ENCODE measurements at regions not wholly inside any gene's neighbourhood (a gene's known extent, or its start where the extent isn't known, plus 50 kb on each side); places are given as distances from the start of the nearest gene placed in this dataset.

GRCh38 chr1:105664495-105664894 lies 1392.0 kb upstream of the PRMT6 start:
- DNase-seq = no peak

- no peak for DNase-seq
These were observed 1378.1 kb upstream of the PRMT6 start for GRCh38 chr1:105678334-105678733.

GRCh38 chr1:105684714-105685113 lies 1371.8 kb upstream of the PRMT6 start:
- DNase-seq = no peak

GRCh38 chr1:105686026-105686425 lies 1370.4 kb upstream of the PRMT6 start:
- DNase-seq = no peak

- DNase-seq = no peak
These were observed 1369.4 kb upstream of the PRMT6 start for GRCh38 chr1:105686874-105687690.

- DNase-seq = no peak
These were observed 1355.8 kb upstream of the PRMT6 start for GRCh38 chr1:105700723-105701122.

- no peak for DNase-seq
These were observed 1332.2 kb upstream of the PRMT6 start for GRCh38 chr1:105724286-105724685.

GRCh38 chr1:105730701-105731100 lies 1325.8 kb upstream of the PRMT6 start:
- DNase-seq = no peak

GRCh38 chr1:105736349-105736748 lies 1320.1 kb upstream of the PRMT6 start:
- DNase-seq = no peak

GRCh38 chr1:105779727-105780126 lies 1276.7 kb upstream of the PRMT6 start:
- DNase-seq = no peak

GRCh38 chr1:105785021-105785420 lies 1271.5 kb upstream of the PRMT6 start:
- no peak for DNase-seq

GRCh38 chr1:105793536-105794146 lies 1262.8 kb upstream of the PRMT6 start:
- no peak for DNase-seq

GRCh38 chr1:105795741-105796140 lies 1260.7 kb upstream of the PRMT6 start:
- no peak for DNase-seq

- DNase-seq = no peak
These were observed 1225.8 kb upstream of the PRMT6 start for GRCh38 chr1:105830571-105831146.

- DNase-seq = no peak
These were observed 1218.4 kb upstream of the PRMT6 start for GRCh38 chr1:105838071-105838470.

- no peak for DNase-seq
These were observed 1190.9 kb upstream of the PRMT6 start for GRCh38 chr1:105865546-105865945.

- no peak for DNase-seq
These were observed 1183.7 kb upstream of the PRMT6 start for GRCh38 chr1:105872817-105873216.

GRCh38 chr1:105874621-105875020 lies 1181.9 kb upstream of the PRMT6 start:
- no peak for DNase-seq

GRCh38 chr1:105886309-105886708 lies 1170.2 kb upstream of the PRMT6 start:
- no peak for DNase-seq

GRCh38 chr1:105891308-105891707 lies 1165.2 kb upstream of the PRMT6 start:
- DNase-seq = no peak

- DNase-seq = no peak
These were observed 1162.5 kb upstream of the PRMT6 start for GRCh38 chr1:105894006-105894405.

- DNase-seq = no peak
These were observed 1146.7 kb upstream of the PRMT6 start for GRCh38 chr1:105909811-105910210.

- DNase-seq = no peak
These were observed 1142.1 kb upstream of the PRMT6 start for GRCh38 chr1:105914403-105914802.

GRCh38 chr1:105934806-105935205 lies 1121.7 kb upstream of the PRMT6 start:
- DNase-seq = no peak
